Sciatic nerve (tissue), 2 donors: ENCODE measurements at regions not wholly inside any gene's neighbourhood (a gene's known extent, or its start where the extent isn't known, plus 50 kb on each side); places are given as distances from the start of the nearest gene placed in this dataset.
"Not testable (repeated sequence)": the region's sequence is repeated elsewhere in the genome, so short reads cannot be mapped to it uniquely, and the experiment has no call there.

Experiments
- ATAC-seq: fragments of 200-7000 bp; cut with Tn5 transposase; one replicate; pipeline ENCODE4 v1.9.1; 2020; ENCODE audit warnings: mild to moderate bottlenecking, moderate library complexity
- DNase-seq: peaks from one replicate; pipeline ENCODE4 v3.0.0-alpha.2; 2020; ENCODE audit warnings: low spot score
- intact Hi-C: fragments of 100-400 bp; cut with DNase I; formaldehyde crosslinking; loops from one replicate; pipeline ENCODE4 v1.14.2; 2022
- donor health status: DM: no; HTN: no; CAD: no.
- donor health status: DM: no; HTN: no; CAD: no.

- DNase-seq (no peak), ATAC-seq (no peak)
- intact Hi-C loops = no loop called here
Observed at GRCh38 chr12:40431169-40431568, 206.4 kb downstream of the LRRK2 start.

GRCh38 chr12:40435251-40435650 is 210.5 kb downstream of the LRRK2 start:
- ATAC-seq (no peak), DNase-seq (no peak)
- intact Hi-C loops = no loop called here

GRCh38 chr12:40435951-40436350 is 211.2 kb downstream of the LRRK2 start:
- no peak for DNase-seq
- no peak for ATAC-seq
- intact Hi-C loops = no loop called here

- no peak for DNase-seq
- no peak for ATAC-seq
- intact Hi-C loops = no loop called here
Observed at GRCh38 chr12:40436564-40436963, 211.8 kb downstream of the LRRK2 start.

GRCh38 chr12:40439771-40440492 is 215.1 kb downstream of the LRRK2 start:
- ATAC-seq = no peak
- intact Hi-C loops = no loop called here

GRCh38 chr12:40444174-40444573 is 219.4 kb downstream of the LRRK2 start:
- DNase-seq (no peak), ATAC-seq (no peak)
- intact Hi-C loops = no loop called here

More at GRCh38 chr12:40439771-40440492, 215.1 kb downstream of the LRRK2 start:
- no peak for DNase-seq

GRCh38 chr12:40446385-40446784 is 221.6 kb downstream of the LRRK2 start:
- DNase-seq (no peak), ATAC-seq (no peak)
- intact Hi-C loops = no loop called here

GRCh38 chr12:40448523-40448922 is 223.7 kb downstream of the LRRK2 start:
- DNase-seq, ATAC-seq, intact Hi-C loops: not testable (repeated sequence)

GRCh38 chr12:40451661-40452060 is 226.9 kb downstream of the LRRK2 start:
- ATAC-seq (no peak), DNase-seq (no peak)
- intact Hi-C loops = no loop called here

- intact Hi-C loops = no loop called here
- DNase-seq = no peak
- no peak for ATAC-seq
Observed at GRCh38 chr12:40464121-40464520, 228.1 kb upstream of the CNTN1 start.

- intact Hi-C loops = no loop called here
- ATAC-seq = no peak
- DNase-seq = no peak
Observed at GRCh38 chr12:40469736-40470135, 222.5 kb upstream of the CNTN1 start.

GRCh38 chr12:40473962-40474361 is 218.3 kb upstream of the CNTN1 start:
- intact Hi-C loops = no loop called here
- DNase-seq (no peak), ATAC-seq (no peak)

- intact Hi-C loops = no loop called here
- no peak for ATAC-seq
- no peak for DNase-seq
Observed at GRCh38 chr12:40474630-40475029, 217.6 kb upstream of the CNTN1 start.

- ATAC-seq (no peak), DNase-seq (no peak)
- intact Hi-C loops = no loop called here
Observed at GRCh38 chr12:40499856-40500255, 192.4 kb upstream of the CNTN1 start.

GRCh38 chr12:40502322-40502721 is 189.9 kb upstream of the CNTN1 start:
- no peak for DNase-seq
- ATAC-seq = no peak
- intact Hi-C loops = no loop called here

- intact Hi-C loops = no loop called here
- DNase-seq = no peak
Observed at GRCh38 chr12:40505327-40505726, 186.9 kb upstream of the CNTN1 start.

GRCh38 chr12:40508421-40508820 is 183.8 kb upstream of the CNTN1 start:
- ATAC-seq (no peak), DNase-seq (no peak)
- intact Hi-C loops = no loop called here

More at GRCh38 chr12:40505327-40505726, 186.9 kb upstream of the CNTN1 start:
- ATAC-seq = no peak

- ATAC-seq = no peak
- intact Hi-C loops = no loop called here
Observed at GRCh38 chr12:40511341-40511740, 180.9 kb upstream of the CNTN1 start.

GRCh38 chr12:40515041-40515816 is 177.0 kb upstream of the CNTN1 start:
- ATAC-seq (no peak), DNase-seq (no peak)
- intact Hi-C loops = no loop called here

More at GRCh38 chr12:40511341-40511740, 180.9 kb upstream of the CNTN1 start:
- DNase-seq = no peak

- DNase-seq = no peak
- no peak for ATAC-seq
- intact Hi-C loops = no loop called here
Observed at GRCh38 chr12:40522837-40523236, 169.4 kb upstream of the CNTN1 start.
